ENCODE measurements at regions not wholly inside any gene's neighbourhood (a gene's known extent, or its start where the extent isn't known, plus 50 kb on each side); places are given as distances from the start of the nearest gene placed in this dataset.

DNA sequence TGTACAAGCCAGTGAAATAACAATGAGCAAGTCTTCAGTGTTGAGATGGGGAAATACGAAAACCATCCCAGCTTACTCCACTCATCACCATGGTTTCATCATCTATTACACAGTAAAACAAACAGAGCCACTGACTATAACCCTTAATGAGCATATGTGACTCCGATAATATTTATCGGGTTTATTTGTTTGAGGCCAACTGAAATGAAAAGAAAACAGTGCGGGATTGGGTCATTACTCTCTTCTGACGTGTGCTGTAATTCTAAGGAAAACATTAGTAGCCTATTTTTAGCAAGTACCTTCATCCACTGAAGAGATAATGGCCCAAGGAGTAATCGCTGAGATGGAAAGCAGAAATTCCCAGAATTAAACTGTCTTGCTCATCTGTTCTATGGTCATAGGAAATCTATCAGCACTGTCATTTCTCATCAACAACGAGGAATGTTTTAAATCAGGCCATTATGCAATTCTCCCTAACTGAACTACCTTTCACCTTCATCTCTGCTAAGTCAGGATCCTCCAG, 716.5 kb downstream of the INHBA start:
- TF ChIP-seq, protein P1, sequence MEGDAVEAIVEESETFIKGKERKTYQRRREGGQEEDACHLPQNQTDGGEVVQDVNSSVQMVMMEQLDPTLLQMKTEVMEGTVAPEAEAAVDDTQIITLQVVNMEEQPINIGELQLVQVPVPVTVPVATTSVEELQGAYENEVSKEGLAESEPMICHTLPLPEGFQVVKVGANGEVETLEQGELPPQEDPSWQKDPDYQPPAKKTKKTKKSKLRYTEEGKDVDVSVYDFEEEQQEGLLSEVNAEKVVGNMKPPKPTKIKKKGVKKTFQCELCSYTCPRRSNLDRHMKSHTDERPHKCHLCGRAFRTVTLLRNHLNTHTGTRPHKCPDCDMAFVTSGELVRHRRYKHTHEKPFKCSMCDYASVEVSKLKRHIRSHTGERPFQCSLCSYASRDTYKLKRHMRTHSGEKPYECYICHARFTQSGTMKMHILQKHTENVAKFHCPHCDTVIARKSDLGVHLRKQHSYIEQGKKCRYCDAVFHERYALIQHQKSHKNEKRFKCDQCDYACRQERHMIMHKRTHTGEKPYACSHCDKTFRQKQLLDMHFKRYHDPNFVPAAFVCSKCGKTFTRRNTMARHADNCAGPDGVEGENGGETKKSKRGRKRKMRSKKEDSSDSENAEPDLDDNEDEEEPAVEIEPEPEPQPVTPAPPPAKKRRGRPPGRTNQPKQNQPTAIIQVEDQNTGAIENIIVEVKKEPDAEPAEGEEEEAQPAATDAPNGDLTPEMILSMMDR (IDR thresholded peaks at IDR 0.05) = no peak
- TF ChIP-seq POLR2AphosphoS5 (IDR thresholded peaks at IDR 0.05) = peak in 2 of 4 donors; percentile 5 to 37

Data from sigmoid colon (tissue), 4 donors.